GM12892 (cell line): ENCODE measurements at regions not wholly inside any gene's neighbourhood (a gene's known extent, or its start where the extent isn't known, plus 50 kb on each side); places are given as distances from the start of the nearest gene placed in this dataset.

ENCODE experiments used
- DNase-seq: peaks from one replicate; pipeline ENCODE4 v3.0.0; 2011; ENCODE audit not compliant: insufficient read length
- FAIRE-seq: peaks from 2 replicates; lab custom pipeline; 2011; peaks lifted over from hg19 to GRCh38; lab: Jason Lieb, UNC
- POLR2A ChIP-seq: IDR thresholded peaks from 2 replicates; pipeline ENCODE4 v1.6.1; 2011; ENCODE audit warnings: low read depth, low read length, control low read depth
- POLR2AphosphoS5 ChIP-seq: IDR thresholded peaks from 2 replicates; pipeline ENCODE4 v1.6.1; 2011; ENCODE audit warnings: low read depth, low read length, control low read depth
- TAF1 ChIP-seq: IDR thresholded peaks from 2 replicates; pipeline ENCODE4 v1.6.1; 2011; ENCODE audit warnings: low read depth, mild to moderate bottlenecking, control low read depth, low read length, borderline replicate concordance

GRCh38 chr13:64459778-64460177 is 2770.4 kb downstream of the PCDH9 start:
- DNase-seq (no peak), FAIRE-seq (no peak)
- TF ChIP-seq POLR2A (no peak), POLR2AphosphoS5 (no peak), TAF1 (no peak)

GRCh38 chr13:64457976-64458375 is 2772.2 kb downstream of the PCDH9 start:
- no peak for TF ChIP-seq TAF1
- TF ChIP-seq POLR2A, result no peak
- FAIRE-seq (no peak), DNase-seq (no peak)

GRCh38 chr13:64455124-64455523 is 2775.0 kb downstream of the PCDH9 start:
- no peak for FAIRE-seq
- TF ChIP-seq TAF1 (no peak), POLR2AphosphoS5 (no peak), POLR2A (no peak)
- DNase-seq, result no peak

DNA sequence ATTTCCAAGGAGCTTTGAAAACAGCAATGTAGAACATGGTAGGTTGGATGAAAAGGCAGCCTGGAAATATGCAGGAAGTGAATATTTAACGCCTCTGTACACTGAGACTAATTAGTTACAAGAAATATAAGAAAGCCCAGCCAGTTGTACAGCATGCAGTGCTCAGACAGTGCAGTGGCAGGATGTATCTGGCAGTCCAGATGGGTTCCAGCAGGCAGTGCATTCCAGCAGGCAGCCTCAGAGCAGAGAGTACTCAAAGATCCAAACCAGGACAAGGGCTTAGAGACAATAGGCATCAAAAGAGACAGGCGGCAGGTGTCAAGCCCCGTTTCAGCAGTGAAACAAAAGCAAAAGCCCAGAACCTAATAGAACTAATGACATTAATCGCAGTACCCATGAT is 2776.3 kb downstream of the PCDH9 start:
- DNase-seq (no peak), FAIRE-seq (no peak)
- TF ChIP-seq POLR2A, result no peak
- TF ChIP-seq TAF1, result no peak
- TF ChIP-seq POLR2AphosphoS5, result no peak

- TF ChIP-seq POLR2A (no peak), POLR2AphosphoS5 (no peak), TAF1 (no peak)
- FAIRE-seq (no peak), DNase-seq (no peak)
These were observed 2783.8 kb downstream of the PCDH9 start for GRCh38 chr13:64446372-64446771.

DNA sequence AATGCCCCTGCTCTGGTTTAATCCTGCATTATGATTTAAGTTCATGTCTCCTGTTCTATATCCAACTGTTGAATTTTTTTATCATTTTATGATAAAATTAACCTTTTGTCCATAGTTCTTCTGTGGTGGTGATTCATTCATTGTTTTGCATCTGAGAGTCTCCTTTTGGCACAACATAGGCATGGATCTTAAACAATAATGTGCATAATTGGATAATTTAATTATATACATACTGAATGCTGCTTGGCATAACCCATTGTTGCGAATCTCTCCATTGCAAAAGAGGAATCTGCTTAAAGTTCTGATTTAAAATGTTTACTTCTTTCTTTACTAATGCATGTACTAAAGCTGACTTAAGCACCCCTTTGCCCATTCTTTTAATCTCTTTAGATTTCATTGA is 2788.4 kb downstream of the PCDH9 start:
- FAIRE-seq, result no peak

DNA sequence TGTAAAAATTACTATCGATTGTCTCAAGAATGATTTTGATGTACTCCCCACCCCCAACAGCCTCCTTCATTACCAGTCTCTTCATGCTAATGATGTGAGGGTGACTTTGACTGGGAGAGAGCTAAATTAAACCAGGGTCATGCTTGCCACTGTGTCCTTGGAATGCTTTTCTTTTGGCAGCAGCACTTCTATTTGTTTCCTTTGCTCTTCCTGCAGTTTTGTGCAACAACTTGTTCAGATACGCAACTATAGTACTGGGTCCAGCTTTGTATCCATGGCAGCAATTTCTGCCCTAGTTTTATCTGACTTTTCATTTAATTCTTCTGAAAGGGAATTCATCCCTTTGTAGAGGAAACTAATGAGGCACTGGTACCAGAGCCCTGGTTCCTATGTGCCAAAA is 2792.1 kb downstream of the PCDH9 start:
- no peak for FAIRE-seq
- no peak for DNase-seq
- TF ChIP-seq TAF1, result no peak
- TF ChIP-seq POLR2AphosphoS5, result no peak
- no peak for TF ChIP-seq POLR2A

More for the DNA sequence above, 2788.4 kb downstream of the PCDH9 start:
- DNase-seq, result no peak
- TF ChIP-seq POLR2A (no peak), TAF1 (no peak), POLR2AphosphoS5 (no peak)

GRCh38 chr13:64429691-64430090 is 2800.4 kb downstream of the PCDH9 start:
- no peak for DNase-seq
- no peak for FAIRE-seq
- TF ChIP-seq TAF1 (no peak), POLR2AphosphoS5 (no peak), POLR2A (no peak)

GRCh38 chr13:64428196-64428595 is 2801.9 kb downstream of the PCDH9 start:
- FAIRE-seq (no peak), DNase-seq (no peak)
- TF ChIP-seq POLR2AphosphoS5 (no peak), TAF1 (no peak), POLR2A (no peak)

- FAIRE-seq, result no peak
- TF ChIP-seq TAF1, result no peak
- TF ChIP-seq POLR2A, result no peak
- TF ChIP-seq POLR2AphosphoS5, result no peak
- no peak for DNase-seq
These were observed 2806.7 kb downstream of the PCDH9 start for GRCh38 chr13:64423467-64423866.

GRCh38 chr13:64420181-64420580 is 2810.0 kb downstream of the PCDH9 start:
- DNase-seq, result no peak
- FAIRE-seq, result no peak
- TF ChIP-seq TAF1 (no peak), POLR2A (no peak), POLR2AphosphoS5 (no peak)

- DNase-seq (no peak), FAIRE-seq (no peak)
- TF ChIP-seq TAF1 (no peak), POLR2A (no peak), POLR2AphosphoS5 (no peak)
These were observed 2812.6 kb downstream of the PCDH9 start for GRCh38 chr13:64417581-64417980.
